ENCODE measurements at regions not wholly inside any gene's neighbourhood (a gene's known extent, or its start where the extent isn't known, plus 50 kb on each side); places are given as distances from the start of the nearest gene placed in this dataset.

GRCh38 chr2:8455236-8456150, 226.4 kb upstream of the ID2 start:
- no peak for TF ChIP-seq ZNF274 (IDR thresholded peaks at IDR 0.05; ENCODE audit: low read depth, low read length)
- H3K4me3 ChIP-seq (ENCODE audit: low read length): no peak overlapping the region; the same call in 1 of the 2 replicates

- TF ChIP-seq ZNF274 (IDR thresholded peaks at IDR 0.05; ENCODE audit: low read depth, low read length): no peak
- no peak overlapping the region; the same call in 1 of the 2 replicates for H3K4me3 ChIP-seq (ENCODE audit: low read length)
Observed at GRCh38 chr2:8456151-8457091, 225.4 kb upstream of the ID2 start.

GRCh38 chr2:8457092-8457481, 224.8 kb upstream of the ID2 start:
- no peak for TF ChIP-seq ZNF274 (IDR thresholded peaks at IDR 0.05; ENCODE audit: low read depth, low read length)
- H3K4me3 ChIP-seq (ENCODE audit: low read length): no peak overlapping the region; the same call in 1 of the 2 replicates

- no peak overlapping the region for H3K4me3 ChIP-seq (ENCODE audit: low read length)
Observed at GRCh38 chr2:8457699-8458502, 224.0 kb upstream of the ID2 start.

GRCh38 chr2:8458503-8459459, 223.1 kb upstream of the ID2 start:
- TF ChIP-seq ZNF274 (IDR thresholded peaks at IDR 0.05; ENCODE audit: low read depth, low read length): no peak

More at GRCh38 chr2:8457699-8458502, 224.0 kb upstream of the ID2 start:
- TF ChIP-seq ZNF274 (IDR thresholded peaks at IDR 0.05; ENCODE audit: low read depth, low read length): no peak

GRCh38 chr2:8459474-8459873, 222.4 kb upstream of the ID2 start:
- no peak overlapping the region for H3K4me3 ChIP-seq (ENCODE audit: low read length)
- TF ChIP-seq ZNF274 (IDR thresholded peaks at IDR 0.05; ENCODE audit: low read depth, low read length): no peak

More at GRCh38 chr2:8458503-8459459, 223.1 kb upstream of the ID2 start:
- H3K4me3 ChIP-seq (ENCODE audit: low read length): no peak overlapping the region

- no peak for TF ChIP-seq ZNF274 (IDR thresholded peaks at IDR 0.05; ENCODE audit: low read depth, low read length)
- H3K4me3 ChIP-seq (ENCODE audit: low read length): no peak overlapping the region
Observed at GRCh38 chr2:8461341-8461740, 220.5 kb upstream of the ID2 start.

GRCh38 chr2:8462280-8462679, 219.6 kb upstream of the ID2 start:
- no peak for TF ChIP-seq ZNF274 (IDR thresholded peaks at IDR 0.05; ENCODE audit: low read depth, low read length)
- no peak overlapping the region for H3K4me3 ChIP-seq (ENCODE audit: low read length)

GRCh38 chr2:8462899-8463648, 218.8 kb upstream of the ID2 start:
- TF ChIP-seq ZNF274 (IDR thresholded peaks at IDR 0.05; ENCODE audit: low read depth, low read length): no peak

GRCh38 chr2:8465560-8465959, 216.3 kb upstream of the ID2 start:
- no peak for TF ChIP-seq ZNF274 (IDR thresholded peaks at IDR 0.05; ENCODE audit: low read depth, low read length)
- H3K4me3 ChIP-seq (ENCODE audit: low read length): no peak overlapping the region

More at GRCh38 chr2:8462899-8463648, 218.8 kb upstream of the ID2 start:
- H3K4me3 ChIP-seq (ENCODE audit: low read length): no peak overlapping the region

- no peak overlapping the region for H3K4me3 ChIP-seq (ENCODE audit: low read length)
- TF ChIP-seq ZNF274 (IDR thresholded peaks at IDR 0.05; ENCODE audit: low read depth, low read length): no peak
Observed at GRCh38 chr2:8469709-8470493, 212.0 kb upstream of the ID2 start.
